ENCODE measurements at regions not wholly inside any gene's neighbourhood (a gene's known extent, or its start where the extent isn't known, plus 50 kb on each side); places are given as distances from the start of the nearest gene placed in this dataset.

DNA sequence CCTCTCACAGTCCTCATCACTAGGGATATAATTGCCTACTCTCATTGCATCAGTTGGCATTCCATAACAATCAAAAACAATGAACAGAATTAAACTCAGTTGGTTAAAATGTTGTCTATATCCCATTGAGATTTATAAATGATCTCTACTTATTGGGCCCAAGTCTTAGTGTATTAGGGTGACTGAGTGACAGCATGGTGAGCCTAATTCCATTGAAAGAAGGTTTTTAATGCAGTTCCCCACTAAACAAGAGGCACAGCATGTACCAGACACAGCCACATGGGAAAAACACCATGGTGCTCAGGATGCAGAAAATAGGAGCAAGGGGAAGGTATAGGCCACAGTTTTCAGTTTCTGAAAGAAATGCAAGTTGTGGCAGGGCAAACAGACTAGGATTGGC is 208.4 kb downstream of the RFC3 start (continued):
- TF ChIP-seq ZNF747 (tag by site-specific recombination; IDR thresholded peaks at IDR 0.05) (no peak), HOXC10 (CRISPR knock-in tag; IDR thresholded peaks at IDR 0.05) (no peak)

- ChIA-PET POLR2A (no interaction called here), CTCF (no interaction called here)
- TF ChIP-seq GLIS1 (tag by site-specific recombination; IDR thresholded peaks at IDR 0.05) = no peak
- no peak for TF ChIP-seq ZNF768 (tag by site-specific recombination; IDR thresholded peaks at IDR 0.05)
- TF ChIP-seq ZFP3 (tag by site-specific recombination; IDR thresholded peaks at IDR 0.05; ENCODE audit: low read depth) = no peak
- TF ChIP-seq ZBTB48 (tag by site-specific recombination; IDR thresholded peaks at IDR 0.05) = no peak
- TF ChIP-seq, protein P1, sequence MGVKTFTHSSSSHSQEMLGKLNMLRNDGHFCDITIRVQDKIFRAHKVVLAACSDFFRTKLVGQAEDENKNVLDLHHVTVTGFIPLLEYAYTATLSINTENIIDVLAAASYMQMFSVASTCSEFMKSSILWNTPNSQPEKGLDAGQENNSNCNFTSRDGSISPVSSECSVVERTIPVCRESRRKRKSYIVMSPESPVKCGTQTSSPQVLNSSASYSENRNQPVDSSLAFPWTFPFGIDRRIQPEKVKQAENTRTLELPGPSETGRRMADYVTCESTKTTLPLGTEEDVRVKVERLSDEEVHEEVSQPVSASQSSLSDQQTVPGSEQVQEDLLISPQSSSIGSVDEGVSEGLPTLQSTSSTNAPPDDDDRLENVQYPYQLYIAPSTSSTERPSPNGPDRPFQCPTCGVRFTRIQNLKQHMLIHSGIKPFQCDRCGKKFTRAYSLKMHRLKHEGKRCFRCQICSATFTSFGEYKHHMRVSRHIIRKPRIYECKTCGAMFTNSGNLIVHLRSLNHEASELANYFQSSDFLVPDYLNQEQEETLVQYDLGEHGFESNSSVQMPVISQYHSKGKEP (tag by site-specific recombination; IDR thresholded peaks at IDR 0.05) = no peak
- no peak for TF ChIP-seq ZNF121 (tag by site-specific recombination; IDR thresholded peaks at IDR 0.05)
- no peak for TF ChIP-seq GLI4 (tag by site-specific recombination; IDR thresholded peaks at IDR 0.05)
- TF ChIP-seq ZIC2 (tag by site-specific recombination; IDR thresholded peaks at IDR 0.05) = no peak
- TF ChIP-seq ZNF174 (tag by site-specific recombination; IDR thresholded peaks at IDR 0.05) = no peak
- TF ChIP-seq SALL2 (tag by site-specific recombination; IDR thresholded peaks at IDR 0.05; ENCODE audit: borderline replicate concordance) = no peak
- TF ChIP-seq ZNF175 (tag by site-specific recombination; IDR thresholded peaks at IDR 0.05) = no peak
- no peak for TF ChIP-seq ZNF777 (tag by site-specific recombination; IDR thresholded peaks at IDR 0.05; ENCODE audit: borderline replicate concordance)
- Histone ChIP-seq H3K4me1 (ENCODE audit: control insufficient read depth, insufficient read depth, low read length) (no peaks in the 10 kb centered on the region), H3K27ac (ENCODE audit: extremely low read depth, low read depth, low read length) (no peak overlapping the region), H3K9me3 (ENCODE audit: control insufficient read depth, insufficient read depth, low read depth, low read length) (no peaks in the 10 kb centered on the region), H3K36me3 (ENCODE audit: control insufficient read depth in 2 of 2, insufficient read depth in 1 of 2, low read length in 2 of 2) (no peaks in the 10 kb centered on the region), H3K4me3 (ENCODE audit: low read depth, low read length) (no peak overlapping the region)
Observed at GRCh38 chr13:34028496-34029442, 210.8 kb downstream of the RFC3 start.

GRCh38 chr13:34030782-34031181 is 212.8 kb downstream of the RFC3 start:
- POLR2A ChIA-PET = no interaction called here
- Histone ChIP-seq H3K9me3 (ENCODE audit: control insufficient read depth, insufficient read depth, low read depth, low read length) (no peaks in the 10 kb centered on the region), H3K4me3 (ENCODE audit: low read depth, low read length) (no peak overlapping the region), H3K36me3 (ENCODE audit: control insufficient read depth in 2 of 2, insufficient read depth in 1 of 2, low read length in 2 of 2) (no peaks in the 10 kb centered on the region), H3K4me1 (ENCODE audit: control insufficient read depth, insufficient read depth, low read length) (no peaks in the 10 kb centered on the region), H3K27ac (ENCODE audit: extremely low read depth, low read depth, low read length) (no peak overlapping the region)
- CTCF ChIA-PET = no interaction called here
- no peak for TF ChIP-seq ZBTB6 (tag by site-specific recombination; IDR thresholded peaks at IDR 0.05)
- TF ChIP-seq ZSCAN16 (tag by site-specific recombination; IDR thresholded peaks at IDR 0.05) = no peak
- no peak for TF ChIP-seq TCF7L2 (IDR thresholded peaks at IDR 0.05; ENCODE audit: borderline replicate concordance, low read depth, low read length)
- TF ChIP-seq, protein P2, sequence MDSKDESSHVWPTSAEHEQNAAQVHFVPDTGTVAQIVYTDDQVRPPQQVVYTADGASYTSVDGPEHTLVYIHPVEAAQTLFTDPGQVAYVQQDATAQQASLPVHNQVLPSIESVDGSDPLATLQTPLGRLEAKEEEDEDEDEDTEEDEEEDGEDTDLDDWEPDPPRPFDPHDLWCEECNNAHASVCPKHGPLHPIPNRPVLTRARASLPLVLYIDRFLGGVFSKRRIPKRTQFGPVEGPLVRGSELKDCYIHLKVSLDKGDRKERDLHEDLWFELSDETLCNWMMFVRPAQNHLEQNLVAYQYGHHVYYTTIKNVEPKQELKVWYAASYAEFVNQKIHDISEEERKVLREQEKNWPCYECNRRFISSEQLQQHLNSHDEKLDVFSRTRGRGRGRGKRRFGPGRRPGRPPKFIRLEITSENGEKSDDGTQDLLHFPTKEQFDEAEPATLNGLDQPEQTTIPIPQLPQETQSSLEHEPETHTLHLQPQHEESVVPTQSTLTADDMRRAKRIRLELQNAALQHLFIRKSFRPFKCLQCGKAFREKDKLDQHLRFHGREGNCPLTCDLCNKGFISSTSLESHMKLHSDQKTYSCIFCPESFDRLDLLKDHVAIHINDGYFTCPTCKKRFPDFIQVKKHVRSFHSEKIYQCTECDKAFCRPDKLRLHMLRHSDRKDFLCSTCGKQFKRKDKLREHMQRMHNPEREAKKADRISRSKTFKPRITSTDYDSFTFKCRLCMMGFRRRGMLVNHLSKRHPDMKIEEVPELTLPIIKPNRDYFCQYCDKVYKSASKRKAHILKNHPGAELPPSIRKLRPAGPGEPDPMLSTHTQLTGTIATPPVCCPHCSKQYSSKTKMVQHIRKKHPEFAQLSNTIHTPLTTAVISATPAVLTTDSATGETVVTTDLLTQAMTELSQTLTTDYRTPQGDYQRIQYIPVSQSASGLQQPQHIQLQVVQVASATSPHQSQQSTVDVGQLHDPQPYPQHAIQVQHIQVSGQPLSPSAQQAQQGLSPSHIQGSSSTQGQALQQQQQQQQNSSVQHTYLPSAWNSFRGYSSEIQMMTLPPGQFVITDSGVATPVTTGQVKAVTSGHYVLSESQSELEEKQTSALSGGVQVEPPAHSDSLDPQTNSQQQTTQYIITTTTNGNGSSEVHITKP (tag by site-specific recombination; IDR thresholded peaks at IDR 0.05) = no peak
- TF ChIP-seq, protein P3, sequence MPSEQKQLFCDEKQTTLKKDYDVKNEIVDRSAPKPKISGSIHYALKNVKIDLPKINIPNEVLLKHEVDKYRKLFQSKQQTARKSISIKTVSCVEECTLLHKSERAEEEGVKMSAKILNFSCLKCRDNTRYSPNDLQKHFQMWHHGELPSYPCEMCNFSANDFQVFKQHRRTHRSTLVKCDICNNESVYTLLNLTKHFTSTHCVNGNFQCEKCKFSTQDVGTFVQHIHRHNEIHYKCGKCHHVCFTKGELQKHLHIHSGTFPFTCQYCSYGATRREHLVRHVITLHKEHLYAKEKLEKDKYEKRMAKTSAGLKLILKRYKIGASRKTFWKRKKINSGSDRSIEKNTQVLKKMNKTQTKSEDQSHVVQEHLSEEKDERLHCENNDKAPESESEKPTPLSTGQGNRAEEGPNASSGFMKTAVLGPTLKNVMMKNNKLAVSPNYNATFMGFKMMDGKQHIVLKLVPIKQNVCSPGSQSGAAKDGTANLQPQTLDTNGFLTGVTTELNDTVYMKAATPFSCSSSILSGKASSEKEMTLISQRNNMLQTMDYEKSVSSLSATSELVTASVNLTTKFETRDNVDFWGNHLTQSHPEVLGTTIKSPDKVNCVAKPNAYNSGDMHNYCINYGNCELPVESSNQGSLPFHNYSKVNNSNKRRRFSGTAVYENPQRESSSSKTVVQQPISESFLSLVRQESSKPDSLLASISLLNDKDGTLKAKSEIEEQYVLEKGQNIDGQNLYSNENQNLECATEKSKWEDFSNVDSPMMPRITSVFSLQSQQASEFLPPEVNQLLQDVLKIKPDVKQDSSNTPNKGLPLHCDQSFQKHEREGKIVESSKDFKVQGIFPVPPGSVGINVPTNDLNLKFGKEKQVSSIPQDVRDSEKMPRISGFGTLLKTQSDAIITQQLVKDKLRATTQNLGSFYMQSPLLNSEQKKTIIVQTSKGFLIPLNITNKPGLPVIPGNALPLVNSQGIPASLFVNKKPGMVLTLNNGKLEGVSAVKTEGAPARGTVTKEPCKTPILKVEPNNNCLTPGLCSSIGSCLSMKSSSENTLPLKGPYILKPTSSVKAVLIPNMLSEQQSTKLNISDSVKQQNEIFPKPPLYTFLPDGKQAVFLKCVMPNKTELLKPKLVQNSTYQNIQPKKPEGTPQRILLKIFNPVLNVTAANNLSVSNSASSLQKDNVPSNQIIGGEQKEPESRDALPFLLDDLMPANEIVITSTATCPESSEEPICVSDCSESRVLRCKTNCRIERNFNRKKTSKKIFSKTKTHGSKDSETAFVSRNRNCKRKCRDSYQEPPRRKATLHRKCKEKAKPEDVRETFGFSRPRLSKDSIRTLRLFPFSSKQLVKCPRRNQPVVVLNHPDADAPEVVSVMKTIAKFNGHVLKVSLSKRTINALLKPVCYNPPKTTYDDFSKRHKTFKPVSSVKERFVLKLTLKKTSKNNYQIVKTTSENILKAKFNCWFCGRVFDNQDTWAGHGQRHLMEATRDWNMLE (tag by site-specific recombination; conservative IDR thresholded peaks at IDR 0.05; ENCODE audit: low read depth) = no peak
- TF ChIP-seq ZBTB20 (tag by site-specific recombination; IDR thresholded peaks at IDR 0.05) = no peak
- TF ChIP-seq HOXD13 (CRISPR knock-in tag; IDR thresholded peaks at IDR 0.05; ENCODE audit: borderline replicate concordance) = no peak
- TF ChIP-seq ZNF132 (tag by site-specific recombination; IDR thresholded peaks at IDR 0.05; ENCODE audit: borderline replicate concordance) = no peak
